Loucy (cell line): ENCODE measurements at regions not wholly inside any gene's neighbourhood (a gene's known extent, or its start where the extent isn't known, plus 50 kb on each side); places are given as distances from the start of the nearest gene placed in this dataset.

Source experiments
- H2AFZ ChIP-seq: fragments of 200-600 bp; sonication (generic); 2 replicates; pipeline ENCODE4 v1.6.0; 2016; ENCODE audit warnings: antibody characterized with exemption, mild to moderate bottlenecking, low read length, moderate library complexity
- H3F3A ChIP-seq: fragments of 200-600 bp; 2 replicates; pipeline ENCODE4 v1.6.0; 2016; ENCODE audit warnings: antibody characterized with exemption, low read depth, mild to moderate bottlenecking
- H3K27me3 ChIP-seq: fragments of 200-600 bp; sonication (generic); 2 replicates; pipeline ENCODE4 v1.6.1; 2014; ENCODE audit warnings: low read length, mild to moderate bottlenecking; ENCODE audit not compliant: insufficient read depth, poor library complexity, severe bottlenecking
- H3K36me3 ChIP-seq: fragments of 200-600 bp; sonication (generic); 2 replicates; pipeline ENCODE4 v1.6.1; 2016; ENCODE audit warnings: low read length; ENCODE audit not compliant: insufficient read depth
- H3K4me1 ChIP-seq: fragments of 200-600 bp; sonication (generic); 2 replicates; pipeline ENCODE4 v1.5.1; 2014; ENCODE audit warnings: low read length, mild to moderate bottlenecking; ENCODE audit not compliant: insufficient read depth, poor library complexity, severe bottlenecking
- H3K4me2 ChIP-seq: fragments of 200-600 bp; sonication (generic); 2 replicates; pipeline ENCODE4 v1.6.0; 2014; ENCODE audit warnings: antibody characterized with exemption, low read length, low read depth, mild to moderate bottlenecking; ENCODE audit not compliant: poor library complexity, severe bottlenecking
- H3K4me3 ChIP-seq: fragments of 200-600 bp; sonication (generic); 2 replicates; pipeline ENCODE4 v1.5.1; 2014; ENCODE audit warnings: low read length, mild to moderate bottlenecking, mixed read lengths; ENCODE audit not compliant: poor library complexity, severe bottlenecking
- H3K79me2 ChIP-seq: fragments of 200-600 bp; sonication (generic); 2 replicates; pipeline ENCODE4 v1.6.1; 2014; ENCODE audit warnings: low read length; ENCODE audit not compliant: insufficient read depth
- H3K9ac ChIP-seq: fragments of 200-600 bp; sonication (generic); 2 replicates; pipeline ENCODE4 v1.6.0; 2014; ENCODE audit warnings: mild to moderate bottlenecking, low read depth, low read length, moderate library complexity; ENCODE audit not compliant: poor library complexity, severe bottlenecking
- H3K9me2 ChIP-seq: fragments of 200-600 bp; sonication (generic); replicated peaks from 2 replicates; pipeline ENCODE4 v1.6.1; 2016; ENCODE audit warnings: low read depth, low read length, mixed read lengths
- H3K9me3 ChIP-seq: fragments of 200-600 bp; sonication (generic); 2 replicates; pipeline ENCODE4 v1.6.1; 2014; ENCODE audit warnings: mild to moderate bottlenecking, antibody characterized with exemption, low read length, low read depth; ENCODE audit not compliant: insufficient read depth
- H4K20me1 ChIP-seq: fragments of 200-600 bp; sonication (generic); 2 replicates; pipeline ENCODE4 v1.6.0; 2014; ENCODE audit warnings: antibody characterized with exemption, low read length, mild to moderate bottlenecking; ENCODE audit not compliant: insufficient read depth, poor library complexity, severe bottlenecking
- CTCF ChIP-seq: fragments of 200-600 bp; sonication (generic); conservative IDR thresholded peaks from 2 replicates; pipeline ENCODE4 v1.5.1; 2014; ENCODE audit warnings: mild to moderate bottlenecking, antibody characterized with exemption, low read length
- EZH2phosphoT487 ChIP-seq: fragments of 200-600 bp; IDR thresholded peaks from 2 replicates; pipeline ENCODE4 v1.6.1; 2018; ENCODE audit warnings: antibody characterized with exemption, mild to moderate bottlenecking, moderate library complexity, borderline replicate concordance

GRCh38 chr6:9554806-9555205, 860.1 kb downstream of the TFAP2A start:
- Histone ChIP-seq H3K36me3 (no peaks in the 10 kb centered on the region), H3K9me3 (no peaks in the 10 kb centered on the region; the same call in 1 of the 2 replicates), H2AFZ (no peak overlapping the region), H3K4me3 (no peak overlapping the region), H3K9ac (no peak overlapping the region), H3K27me3 (no peaks in the 10 kb centered on the region), H4K20me1 (no peaks in the 10 kb centered on the region), H3K79me2 (no peaks in the 10 kb centered on the region), H3K9me2 (no peaks in the 10 kb centered on the region), H3F3A (no peaks in the 10 kb centered on the region), H3K4me2 (no peak overlapping the region), H3K4me1 (no peaks in the 10 kb centered on the region)
- TF ChIP-seq EZH2phosphoT487 (no peak), CTCF (no peak)

GRCh38 chr6:9554323-9554722, 860.6 kb downstream of the TFAP2A start:
- Histone ChIP-seq H2AFZ (no peak overlapping the region), H3K36me3 (no peaks in the 10 kb centered on the region), H3K79me2 (no peaks in the 10 kb centered on the region), H3K27me3 (no peaks in the 10 kb centered on the region), H4K20me1 (no peaks in the 10 kb centered on the region), H3K4me3 (no peak overlapping the region), H3K4me1 (no peaks in the 10 kb centered on the region), H3K4me2 (no peak overlapping the region), H3K9ac (no peak overlapping the region), H3K9me2 (no peaks in the 10 kb centered on the region), H3F3A (no peaks in the 10 kb centered on the region), H3K9me3 (no peaks in the 10 kb centered on the region; the same call in 1 of the 2 replicates)
- TF ChIP-seq EZH2phosphoT487 (no peak), CTCF (no peak)

GRCh38 chr6:9553002-9553401, 861.9 kb downstream of the TFAP2A start:
- no peaks in the 10 kb centered on the region for H3K9me2 ChIP-seq
- H3K4me1 ChIP-seq, result no peaks in the 10 kb centered on the region
- no peaks in the 10 kb centered on the region; the same call in 1 of the 2 replicates for H3K9me3 ChIP-seq
- H3K4me3 ChIP-seq, result no peak overlapping the region
- H4K20me1 ChIP-seq, result no peaks in the 10 kb centered on the region
- H2AFZ ChIP-seq, result no peak overlapping the region
- no peak overlapping the region for H3K9ac ChIP-seq
- H3K4me2 ChIP-seq, result no peak overlapping the region
- H3K36me3 ChIP-seq, result no peaks in the 10 kb centered on the region
- TF ChIP-seq EZH2phosphoT487, result no peak
- no peak for TF ChIP-seq CTCF
- H3K27me3 ChIP-seq, result no peaks in the 10 kb centered on the region
- no peaks in the 10 kb centered on the region for H3K79me2 ChIP-seq
- H3F3A ChIP-seq, result no peaks in the 10 kb centered on the region
